ENCODE measurements at regions not wholly inside any gene's neighbourhood (a gene's known extent, or its start where the extent isn't known, plus 50 kb on each side); places are given as distances from the start of the nearest gene placed in this dataset.

- H3K4me3 ChIP-seq (replicated peaks in 1 of 2; ENCODE audit: low read depth in 2 of 2, low read length in 2 of 2) = no peak overlapping the region
- DNase-seq (ENCODE audit: low read depth in 2 of 2) = no peak
- TF ChIP-seq CTCF (IDR thresholded peaks at IDR 0.05; ENCODE audit: low read depth, low read length) = no peak
Observed at GRCh38 chr7:54885285-54885684, 126.3 kb upstream of the SEC61G start.

- TF ChIP-seq CTCF (IDR thresholded peaks at IDR 0.05; ENCODE audit: low read depth, low read length) = no peak
- peak in 1 of 2 donors; percentile 5 for DNase-seq (ENCODE audit: low read depth in 2 of 2)
- peak overlapping the region; percentile 43 to 44 for H3K4me3 ChIP-seq (replicated peaks in 1 of 2; ENCODE audit: low read depth in 2 of 2, low read length in 2 of 2)
Observed at GRCh38 chr7:54888067-54888733, 129.2 kb upstream of the SEC61G start.

- TF ChIP-seq CTCF (IDR thresholded peaks at IDR 0.05; ENCODE audit: low read depth, low read length) = no peak
- H3K4me3 ChIP-seq (replicated peaks in 1 of 2; ENCODE audit: low read depth in 2 of 2, low read length in 2 of 2) = peak overlapping the region; percentile 43 to 44
- DNase-seq (ENCODE audit: low read depth in 2 of 2) = no peak
Observed at GRCh38 chr7:54888734-54889082, 129.7 kb upstream of the SEC61G start.

GRCh38 chr7:54897891-54898290 is 120.9 kb upstream of the EGFR start:
- DNase-seq (ENCODE audit: low read depth in 2 of 2) = peak in 1 of 2 donors; percentile 32
- H3K4me3 ChIP-seq (replicated peaks in 1 of 2; ENCODE audit: low read depth in 2 of 2, low read length in 2 of 2) = no peak overlapping the region
- no peak for TF ChIP-seq CTCF (IDR thresholded peaks at IDR 0.05; ENCODE audit: low read depth, low read length)

- TF ChIP-seq CTCF (IDR thresholded peaks at IDR 0.05; ENCODE audit: low read depth, low read length) = no peak
- DNase-seq (ENCODE audit: low read depth in 2 of 2) = peak in 1 of 2 donors; percentile 45
- H3K4me3 ChIP-seq (replicated peaks in 1 of 2; ENCODE audit: low read depth in 2 of 2, low read length in 2 of 2) = no peak overlapping the region
Observed at GRCh38 chr7:54898659-54899340, 120.0 kb upstream of the EGFR start.

- no peak for DNase-seq (ENCODE audit: low read depth in 2 of 2)
- no peak for TF ChIP-seq CTCF (IDR thresholded peaks at IDR 0.05; ENCODE audit: low read depth, low read length)
Observed at GRCh38 chr7:54901840-54902239, 117.0 kb upstream of the EGFR start.

More at GRCh38 chr7:54901840-54902239, 117.0 kb upstream of the EGFR start:
- no peak overlapping the region for H3K4me3 ChIP-seq (replicated peaks in 1 of 2; ENCODE audit: low read depth in 2 of 2, low read length in 2 of 2)
